OCI-LY7 (cell line): ENCODE measurements at regions not wholly inside any gene's neighbourhood (a gene's known extent, or its start where the extent isn't known, plus 50 kb on each side); places are given as distances from the start of the nearest gene placed in this dataset.
"Not testable (repeated sequence)": the region's sequence is repeated elsewhere in the genome, so short reads cannot be mapped to it uniquely, and the experiment has no call there.

Experiments used
- BruUV-seq: library from RNA; stranded (reverse); fragments of 400-500 nt; replicated peaks from 2 replicates; lab custom pipeline; 2021; lab: Mats Ljungman, UMichigan
- CTCF ChIA-PET: fragments of 300-600 bp; sonication (Branson Sonifier 250); formaldehyde crosslinking; loops from one replicate; lab custom pipeline; 2022; ENCODE audit warnings: antibody characterized with exemption; ENCODE audit not compliant: unreplicated experiment; lab: Charles Lee
- POLR2A ChIA-PET: fragments of 300-600 bp; sonication (Branson Sonifier 250); formaldehyde crosslinking; loops from one replicate; lab custom pipeline; 2022; ENCODE audit warnings: antibody characterized with exemption; lab: Charles Lee
- DNase-seq: peaks from one replicate; pipeline ENCODE4 v3.0.0-alpha.2; 2015; ENCODE audit warnings: low spot score
- H2AFZ ChIP-seq: fragments of 200-600 bp; sonication (generic), shearing (Covaris generic); 2 replicates; pipeline ENCODE4 v1.6.1; 2014; ENCODE audit warnings: mild to moderate bottlenecking, antibody characterized with exemption, low read length, moderate library complexity
- H3K27ac ChIP-seq: fragments of 200-600 bp; sonication (generic); 2 replicates; pipeline ENCODE4 v1.5.1; 2014; ENCODE audit warnings: mixed run types, low read depth, mild to moderate bottlenecking, moderate library complexity, low read length, inconsistent platforms; ENCODE audit not compliant: poor library complexity, severe bottlenecking
- H3K36me3 ChIP-seq: fragments of 200-600 bp; sonication (generic); 2 replicates; pipeline ENCODE4 v1.6.1; 2014; ENCODE audit warnings: mild to moderate bottlenecking, antibody characterized with exemption, low read length, moderate library complexity, mixed read lengths; ENCODE audit not compliant: insufficient read depth
- H3K4me1 ChIP-seq: fragments of 200-600 bp; sonication (generic); 2 replicates; pipeline ENCODE4 v1.5.1; 2014; ENCODE audit warnings: mild to moderate bottlenecking, low read length; ENCODE audit not compliant: insufficient read depth, poor library complexity, severe bottlenecking
- H3K4me2 ChIP-seq: fragments of 200-600 bp; sonication (generic); 2 replicates; pipeline ENCODE4 v1.6.1; 2014; ENCODE audit warnings: mild to moderate bottlenecking, low read length
- H3K4me3 ChIP-seq: fragments of 200-600 bp; sonication (generic); 2 replicates; pipeline ENCODE4 v1.5.1; 2014; ENCODE audit warnings: mild to moderate bottlenecking, low read depth, low read length; ENCODE audit not compliant: poor library complexity, severe bottlenecking
- H3K79me2 ChIP-seq: fragments of 200-600 bp; sonication (generic); 2 replicates; pipeline ENCODE4 v1.6.1; 2016; ENCODE audit warnings: low read depth, mild to moderate bottlenecking, low read length, moderate library complexity, mixed read lengths; ENCODE audit not compliant: insufficient read depth
- H3K9me2 ChIP-seq: fragments of 200-600 bp; sonication (generic); 2 replicates; pipeline ENCODE4 v1.6.1; 2016; ENCODE audit warnings: mild to moderate bottlenecking, low read length, mixed read lengths; ENCODE audit not compliant: insufficient read depth
- H3K9me3 ChIP-seq: fragments of 200-600 bp; sonication (generic); 2 replicates; pipeline ENCODE4 v1.6.1; 2014; ENCODE audit warnings: mild to moderate bottlenecking, mixed run types, low read length, mixed read lengths
- H4K20me1 ChIP-seq: fragments of 200-600 bp; sonication (generic); 2 replicates; pipeline ENCODE4 v1.6.1; 2014; ENCODE audit warnings: mild to moderate bottlenecking, antibody characterized with exemption, low read length, moderate library complexity, mixed read lengths; ENCODE audit not compliant: insufficient read depth
- CTCF ChIP-seq: fragments of 200-600 bp; sonication (generic); conservative IDR thresholded peaks from 2 replicates; pipeline ENCODE4 v1.5.1; 2014; ENCODE audit warnings: mild to moderate bottlenecking, antibody characterized with exemption, low read length, moderate library complexity, mixed read lengths
- EZH2phosphoT487 ChIP-seq: fragments of 200-600 bp; sonication (generic); IDR thresholded peaks from 2 replicates; pipeline ENCODE4 v1.6.1; 2018; ENCODE audit warnings: low read depth, borderline replicate concordance, mild to moderate bottlenecking, mixed run types, antibody characterized with exemption, low read length, moderate library complexity, mixed read lengths
- intact Hi-C: fragments of 100-400 bp; cut with micrococcal nuclease; formaldehyde crosslinking; loops from one replicate; pipeline ENCODE4 v1.10.0; 2022; ENCODE audit not compliant: unreplicated experiment

- no TSS peak for BruUV-seq
Observed at GRCh38 chr4:148630051-148630450, 187.8 kb upstream of the NR3C2 start.

GRCh38 chr4:148618856-148619255 lies 176.6 kb upstream of the NR3C2 start:
- H2AFZ ChIP-seq = no peak overlapping the region
- TF ChIP-seq CTCF (no peak), EZH2phosphoT487 (no peak)
- H3K4me3 ChIP-seq = no peak overlapping the region
- H3K9me3 ChIP-seq = no peaks in the 10 kb centered on the region
- no peaks in the 10 kb centered on the region for H4K20me1 ChIP-seq
- H3K9me2 ChIP-seq = no peaks in the 10 kb centered on the region
- DNase-seq = no peak
- ChIA-PET CTCF (no interaction called here), POLR2A (interaction anchor here (1.0 kb wide), 1 partner anchor 19 kb away, joined by 3 read pairs; no protein-coding TSS in a partner anchor)
- no peak overlapping the region for H3K4me2 ChIP-seq
- H3K27ac ChIP-seq = no peak overlapping the region
- H3K79me2 ChIP-seq = no peaks in the 10 kb centered on the region
- H3K4me1 ChIP-seq = no peaks in the 10 kb centered on the region
- no peaks in the 10 kb centered on the region for H3K36me3 ChIP-seq
- no TSS peak for BruUV-seq
- intact Hi-C loops = no loop called here

More at GRCh38 chr4:148630051-148630450, 187.8 kb upstream of the NR3C2 start:
- Histone ChIP-seq H3K9me2 (no peaks in the 10 kb centered on the region), H2AFZ (no peak overlapping the region), H3K36me3 (no peaks in the 10 kb centered on the region), H4K20me1 (no peaks in the 10 kb centered on the region), H3K27ac (no peak overlapping the region), H3K4me3 (no peak overlapping the region), H3K4me2 (no peak overlapping the region), H3K9me3 (no peaks in the 10 kb centered on the region), H3K4me1 (no peaks in the 10 kb centered on the region), H3K79me2 (no peaks in the 10 kb centered on the region)
- ChIA-PET POLR2A (no interaction called here), CTCF (no interaction called here)
- intact Hi-C loops = no loop called here
- DNase-seq = no peak
- TF ChIP-seq EZH2phosphoT487 (no peak), CTCF (no peak)

- no peaks in the 10 kb centered on the region for H3K4me1 ChIP-seq
- H3K9me3 ChIP-seq = no peaks in the 10 kb centered on the region
- no peaks in the 10 kb centered on the region for H4K20me1 ChIP-seq
- no peak for DNase-seq
- ChIA-PET CTCF (no interaction called here), POLR2A (no interaction called here)
- no TSS peak for BruUV-seq
- H2AFZ ChIP-seq = no peak overlapping the region
- H3K36me3 ChIP-seq = no peaks in the 10 kb centered on the region
- H3K4me3 ChIP-seq = no peak overlapping the region
- no peaks in the 10 kb centered on the region for H3K79me2 ChIP-seq
- intact Hi-C loops = no loop called here
- TF ChIP-seq CTCF = no peak
- no peak for TF ChIP-seq EZH2phosphoT487
- no peak overlapping the region for H3K27ac ChIP-seq
- no peak overlapping the region for H3K4me2 ChIP-seq
- no peaks in the 10 kb centered on the region for H3K9me2 ChIP-seq
Observed at GRCh38 chr4:148608968-148609367, 166.8 kb upstream of the NR3C2 start.

- H3K27ac ChIP-seq, H4K20me1 ChIP-seq, H3K4me1 ChIP-seq, H2AFZ ChIP-seq, CTCF ChIA-PET, BruUV-seq, H3K9me3 ChIP-seq, POLR2A ChIA-PET, H3K36me3 ChIP-seq, H3K4me3 ChIP-seq, intact Hi-C loops, H3K9me2 ChIP-seq, DNase-seq, H3K4me2 ChIP-seq, H3K79me2 ChIP-seq: not testable (repeated sequence)
Observed at GRCh38 chr4:148598418-148599207, 156.4 kb upstream of the NR3C2 start.
